ENCODE measurements at regions not wholly inside any gene's neighbourhood (a gene's known extent, or its start where the extent isn't known, plus 50 kb on each side); places are given as distances from the start of the nearest gene placed in this dataset.

- POLR2A ChIA-PET: no interaction called here
- Histone ChIP-seq H3K27me3 (replicated peaks in 2 of 5; ENCODE audit: control insufficient read depth in 4 of 5, insufficient read depth in 5 of 5, low read length in 4 of 5) (peaks cover 0 to 3% (median 0%) of the 10 kb centered on the region in 5 experiments), H3K36me3 (ENCODE audit: control insufficient read depth in 4 of 4, insufficient read depth in 4 of 4, low read length in 3 of 4) (no peaks in the 10 kb centered on the region), H3K27ac (ENCODE audit: insufficient read depth in 1 of 2, low read depth in 1 of 2, low read length in 2 of 2, poor library complexity in 1 of 2, severe bottlenecking in 2 of 2) (no peak overlapping the region), H3K9me3 (ENCODE audit: control extremely low read depth in 1 of 5, control insufficient read depth in 4 of 5, insufficient read depth in 2 of 5, low read depth in 1 of 5, low read length in 4 of 5) (peaks cover 0 to 3% (median 0%) of the 10 kb centered on the region in 5 experiments), H3K4me1 (ENCODE audit: control extremely low read depth in 1 of 4, control insufficient read depth in 4 of 4, insufficient read depth in 4 of 4, low read length in 3 of 4) (no peaks in the 10 kb centered on the region), H3K4me3 (ENCODE audit: control insufficient read depth in 1 of 7, extremely low read depth in 1 of 7, insufficient read depth in 4 of 7, low read depth in 2 of 7, low read length in 6 of 7) (no peak overlapping the region)
- CTCF ChIA-PET: no interaction called here
- no peak for DNase-seq
These were observed 172.5 kb upstream of the PRNP start for GRCh38 chr20:4513720-4514119.

- WGBS (ENCODE audit: insufficient coverage): 100% methylated on average over 3 of the region's 3 CpGs
- H3K4me1 ChIP-seq (ENCODE audit: control extremely low read depth in 1 of 4, control insufficient read depth in 4 of 4, insufficient read depth in 4 of 4, low read length in 3 of 4): no peaks in the 10 kb centered on the region
- ChIA-PET POLR2A (no interaction called here), CTCF (no interaction called here)
- peaks cover 0 to 3% (median 0%) of the 10 kb centered on the region in 5 experiments for H3K9me3 ChIP-seq (ENCODE audit: control extremely low read depth in 1 of 5, control insufficient read depth in 4 of 5, insufficient read depth in 2 of 5, low read depth in 1 of 5, low read length in 4 of 5)
- H3K27ac ChIP-seq (ENCODE audit: insufficient read depth in 1 of 2, low read depth in 1 of 2, low read length in 2 of 2, poor library complexity in 1 of 2, severe bottlenecking in 2 of 2): no peak overlapping the region
- H3K27me3 ChIP-seq (replicated peaks in 2 of 5; ENCODE audit: control insufficient read depth in 4 of 5, insufficient read depth in 5 of 5, low read length in 4 of 5): peaks cover 0 to 3% (median 0%) of the 10 kb centered on the region in 5 experiments
- no peak for DNase-seq
- H3K4me3 ChIP-seq (ENCODE audit: control insufficient read depth in 1 of 7, extremely low read depth in 1 of 7, insufficient read depth in 4 of 7, low read depth in 2 of 7, low read length in 6 of 7): no peak overlapping the region
- no peaks in the 10 kb centered on the region for H3K36me3 ChIP-seq (ENCODE audit: control insufficient read depth in 4 of 4, insufficient read depth in 4 of 4, low read length in 3 of 4)
These were observed 173.2 kb upstream of the PRNP start for GRCh38 chr20:4512891-4513550.

GRCh38 chr20:4511776-4512175 lies 174.5 kb upstream of the PRNP start:
- no CpG with 5 or more reads among the region's 1 CpG for WGBS (ENCODE audit: insufficient coverage)
- no peak for DNase-seq
- Histone ChIP-seq H3K9me3 (ENCODE audit: control extremely low read depth in 1 of 5, control insufficient read depth in 4 of 5, insufficient read depth in 2 of 5, low read depth in 1 of 5, low read length in 4 of 5) (peaks cover 0 to 3% (median 0%) of the 10 kb centered on the region in 5 experiments), H3K36me3 (ENCODE audit: control insufficient read depth in 4 of 4, insufficient read depth in 4 of 4, low read length in 3 of 4) (no peaks in the 10 kb centered on the region), H3K4me3 (ENCODE audit: control insufficient read depth in 1 of 7, extremely low read depth in 1 of 7, insufficient read depth in 4 of 7, low read depth in 2 of 7, low read length in 6 of 7) (no peak overlapping the region), H3K4me1 (ENCODE audit: control extremely low read depth in 1 of 4, control insufficient read depth in 4 of 4, insufficient read depth in 4 of 4, low read length in 3 of 4) (no peaks in the 10 kb centered on the region), H3K27me3 (replicated peaks in 2 of 5; ENCODE audit: control insufficient read depth in 4 of 5, insufficient read depth in 5 of 5, low read length in 4 of 5) (peaks cover 0 to 3% (median 0%) of the 10 kb centered on the region in 5 experiments), H3K27ac (ENCODE audit: insufficient read depth in 1 of 2, low read depth in 1 of 2, low read length in 2 of 2, poor library complexity in 1 of 2, severe bottlenecking in 2 of 2) (no peak overlapping the region)
- ChIA-PET CTCF (no interaction called here), POLR2A (no interaction called here)

- CTCF ChIA-PET: interaction anchor here (2.7 kb wide), 1 partner anchor 8 kb away, joined by 9 read pairs; no protein-coding TSS in a partner anchor
- peak in 2 of 3 donors; percentile 13 to 17 for DNase-seq
- peaks cover 0 to 3% (median 0%) of the 10 kb centered on the region in 5 experiments for H3K9me3 ChIP-seq (ENCODE audit: control extremely low read depth in 1 of 5, control insufficient read depth in 4 of 5, insufficient read depth in 2 of 5, low read depth in 1 of 5, low read length in 4 of 5)
- no CpG with 5 or more reads among the region's 3 CpGs for WGBS (ENCODE audit: insufficient coverage)
- no peaks in the 10 kb centered on the region for H3K36me3 ChIP-seq (ENCODE audit: control insufficient read depth in 4 of 4, insufficient read depth in 4 of 4, low read length in 3 of 4)
- no peaks in the 10 kb centered on the region for H3K4me1 ChIP-seq (ENCODE audit: control extremely low read depth in 1 of 4, control insufficient read depth in 4 of 4, insufficient read depth in 4 of 4, low read length in 3 of 4)
- peaks cover 0 to 3% (median 0%) of the 10 kb centered on the region in 5 experiments for H3K27me3 ChIP-seq (replicated peaks in 2 of 5; ENCODE audit: control insufficient read depth in 4 of 5, insufficient read depth in 5 of 5, low read length in 4 of 5)
- POLR2A ChIA-PET: no interaction called here
- H3K4me3 ChIP-seq (ENCODE audit: control insufficient read depth in 1 of 7, extremely low read depth in 1 of 7, insufficient read depth in 4 of 7, low read depth in 2 of 7, low read length in 6 of 7): no peak overlapping the region
- H3K27ac ChIP-seq (ENCODE audit: insufficient read depth in 1 of 2, low read depth in 1 of 2, low read length in 2 of 2, poor library complexity in 1 of 2, severe bottlenecking in 2 of 2): no peak overlapping the region
These were observed 176.3 kb upstream of the PRNP start for GRCh38 chr20:4509825-4510522.

GRCh38 chr20:4508773-4509172 lies 177.5 kb upstream of the PRNP start:
- CTCF ChIA-PET: interaction anchor here (1.0 to 2.7 kb wide), 2 partner anchors 10 to 27 kb away, joined by 3 to 9 read pairs; no protein-coding TSS in a partner anchor
- peaks cover 0 to 3% (median 0%) of the 10 kb centered on the region in 5 experiments for H3K9me3 ChIP-seq (ENCODE audit: control extremely low read depth in 1 of 5, control insufficient read depth in 4 of 5, insufficient read depth in 2 of 5, low read depth in 1 of 5, low read length in 4 of 5)
- peaks cover 0 to under 1% (median 0%) of the 10 kb centered on the region in 5 experiments for H3K27me3 ChIP-seq (replicated peaks in 2 of 5; ENCODE audit: control insufficient read depth in 4 of 5, insufficient read depth in 5 of 5, low read length in 4 of 5)
- 94% methylated on average over 2 of the region's 3 CpGs for WGBS (ENCODE audit: insufficient coverage)
- DNase-seq: no peak
- no peaks in the 10 kb centered on the region for H3K4me1 ChIP-seq (ENCODE audit: control extremely low read depth in 1 of 4, control insufficient read depth in 4 of 4, insufficient read depth in 4 of 4, low read length in 3 of 4)
- no peak overlapping the region for H3K4me3 ChIP-seq (ENCODE audit: control insufficient read depth in 1 of 7, extremely low read depth in 1 of 7, insufficient read depth in 4 of 7, low read depth in 2 of 7, low read length in 6 of 7)
- POLR2A ChIA-PET: interaction anchor here (0.6 kb wide), 1 partner anchor 40 kb away, joined by 3 read pairs; no protein-coding TSS in a partner anchor
- no peaks in the 10 kb centered on the region for H3K36me3 ChIP-seq (ENCODE audit: control insufficient read depth in 4 of 4, insufficient read depth in 4 of 4, low read length in 3 of 4)
- H3K27ac ChIP-seq (ENCODE audit: insufficient read depth in 1 of 2, low read depth in 1 of 2, low read length in 2 of 2, poor library complexity in 1 of 2, severe bottlenecking in 2 of 2): no peak overlapping the region

- ChIA-PET CTCF (no interaction called here), POLR2A (no interaction called here)
- DNase-seq: no peak
- H3K9me3 ChIP-seq (ENCODE audit: control extremely low read depth in 1 of 5, control insufficient read depth in 4 of 5, insufficient read depth in 2 of 5, low read depth in 1 of 5, low read length in 4 of 5): peaks cover 0 to 3% (median 0%) of the 10 kb centered on the region in 5 experiments
- H3K27me3 ChIP-seq (replicated peaks in 2 of 5; ENCODE audit: control insufficient read depth in 4 of 5, insufficient read depth in 5 of 5, low read length in 4 of 5): peaks cover 0 to 2% (median 0%) of the 10 kb centered on the region in 5 experiments
- no peaks in the 10 kb centered on the region for H3K36me3 ChIP-seq (ENCODE audit: control insufficient read depth in 4 of 4, insufficient read depth in 4 of 4, low read length in 3 of 4)
- WGBS (ENCODE audit: insufficient coverage): 36% methylated on average over 4 of the region's 6 CpGs
- H3K27ac ChIP-seq (ENCODE audit: insufficient read depth in 1 of 2, low read depth in 1 of 2, low read length in 2 of 2, poor library complexity in 1 of 2, severe bottlenecking in 2 of 2): no peak overlapping the region
- no peak overlapping the region for H3K4me3 ChIP-seq (ENCODE audit: control insufficient read depth in 1 of 7, extremely low read depth in 1 of 7, insufficient read depth in 4 of 7, low read depth in 2 of 7, low read length in 6 of 7)
- no peaks in the 10 kb centered on the region for H3K4me1 ChIP-seq (ENCODE audit: control extremely low read depth in 1 of 4, control insufficient read depth in 4 of 4, insufficient read depth in 4 of 4, low read length in 3 of 4)
These were observed 179.0 kb upstream of the PRNP start for GRCh38 chr20:4507288-4507719.

GRCh38 chr20:4504814-4505213 lies 181.4 kb upstream of the PRNP start:
- ChIA-PET POLR2A (no interaction called here), CTCF (no interaction called here)
- no peak overlapping the region for H3K27ac ChIP-seq (ENCODE audit: insufficient read depth in 1 of 2, low read depth in 1 of 2, low read length in 2 of 2, poor library complexity in 1 of 2, severe bottlenecking in 2 of 2)
- H3K9me3 ChIP-seq (ENCODE audit: control extremely low read depth in 1 of 5, control insufficient read depth in 4 of 5, insufficient read depth in 2 of 5, low read depth in 1 of 5, low read length in 4 of 5): peaks cover 0 to 14% (median 2%) of the 10 kb centered on the region in 5 experiments
- no peak overlapping the region for H3K4me3 ChIP-seq (ENCODE audit: control insufficient read depth in 1 of 7, extremely low read depth in 1 of 7, insufficient read depth in 4 of 7, low read depth in 2 of 7, low read length in 6 of 7)
- 85% methylated on average over 2 of the region's 4 CpGs for WGBS (ENCODE audit: insufficient coverage)
- peaks cover 0 to 2% (median 0%) of the 10 kb centered on the region in 5 experiments for H3K27me3 ChIP-seq (replicated peaks in 2 of 5; ENCODE audit: control insufficient read depth in 4 of 5, insufficient read depth in 5 of 5, low read length in 4 of 5)
- no peaks in the 10 kb centered on the region for H3K36me3 ChIP-seq (ENCODE audit: control insufficient read depth in 4 of 4, insufficient read depth in 4 of 4, low read length in 3 of 4)
- H3K4me1 ChIP-seq (ENCODE audit: control extremely low read depth in 1 of 4, control insufficient read depth in 4 of 4, insufficient read depth in 4 of 4, low read length in 3 of 4): no peaks in the 10 kb centered on the region
- no peak for DNase-seq

Data from common myeloid progenitor, CD34-positive (primary cell).